Esophagus mucosa (tissue), 1 donor: ENCODE measurements at regions not wholly inside any gene's neighbourhood (a gene's known extent, or its start where the extent isn't known, plus 50 kb on each side); places are given as distances from the start of the nearest gene placed in this dataset.
"Not testable (repeated sequence)": the region's sequence is repeated elsewhere in the genome, so short reads cannot be mapped to it uniquely, and the experiment has no call there.

ENCODE experiments used
- ATAC-seq: fragments of 200-7000 bp; cut with Tn5 transposase; one replicate; pipeline ENCODE4 v1.9.1; 2020
- donor health status: DM: yes; HTN: yes; CAD: no.

- no peak for ATAC-seq
These were observed 58.5 kb downstream of the TEX13C start for GRCh38 chrX:125378205-125378604.

GRCh38 chrX:125378770-125379169, 59.1 kb downstream of the TEX13C start:
- ATAC-seq, result no peak

- no peak for ATAC-seq
These were observed 62.5 kb downstream of the TEX13C start for GRCh38 chrX:125382148-125382628.

GRCh38 chrX:125382889-125383288, 63.2 kb downstream of the TEX13C start:
- no peak for ATAC-seq

GRCh38 chrX:125384867-125385266, 65.2 kb downstream of the TEX13C start:
- ATAC-seq, result no peak

- ATAC-seq, result no peak
These were observed 68.3 kb downstream of the TEX13C start for GRCh38 chrX:125387945-125388344.

GRCh38 chrX:125394449-125394848, 74.8 kb downstream of the TEX13C start:
- ATAC-seq, result no peak

GRCh38 chrX:125395626-125396025, 76.0 kb downstream of the TEX13C start:
- no peak for ATAC-seq

GRCh38 chrX:125398959-125399440, 79.3 kb downstream of the TEX13C start:
- no peak for ATAC-seq

GRCh38 chrX:125402807-125403206, 83.1 kb downstream of the TEX13C start:
- ATAC-seq, result no peak

- ATAC-seq, result no peak
These were observed 85.0 kb downstream of the TEX13C start for GRCh38 chrX:125404667-125405160.

GRCh38 chrX:125405339-125405738, 85.7 kb downstream of the TEX13C start:
- no peak for ATAC-seq

GRCh38 chrX:125407314-125407713, 87.6 kb downstream of the TEX13C start:
- ATAC-seq, result no peak

GRCh38 chrX:125420809-125421208, 101.1 kb downstream of the TEX13C start:
- ATAC-seq, result no peak

- ATAC-seq, result no peak
These were observed 103.3 kb downstream of the TEX13C start for GRCh38 chrX:125422986-125423385.

GRCh38 chrX:125424536-125424935, 104.9 kb downstream of the TEX13C start:
- ATAC-seq, result no peak

- ATAC-seq, result no peak
These were observed 117.2 kb downstream of the TEX13C start for GRCh38 chrX:125436855-125437254.

GRCh38 chrX:125439194-125439849, 119.7 kb downstream of the TEX13C start:
- no peak for ATAC-seq

- no peak for ATAC-seq
These were observed 125.0 kb downstream of the TEX13C start for GRCh38 chrX:125444659-125445058.

- ATAC-seq, result no peak
These were observed 155.8 kb downstream of the TEX13C start for GRCh38 chrX:125475482-125475881.

GRCh38 chrX:125492439-125492838, 172.8 kb downstream of the TEX13C start:
- no peak for ATAC-seq

GRCh38 chrX:125493004-125493403, 173.3 kb downstream of the TEX13C start:
- ATAC-seq, result not testable (repeated sequence)

- ATAC-seq, result no peak
These were observed 178.0 kb downstream of the TEX13C start for GRCh38 chrX:125497667-125498066.

GRCh38 chrX:125503769-125504168, 184.1 kb downstream of the TEX13C start:
- ATAC-seq, result no peak

GRCh38 chrX:125505207-125505606, 185.5 kb downstream of the TEX13C start:
- ATAC-seq, result no peak
